H1 (cell line): ENCODE measurements at regions not wholly inside any gene's neighbourhood (a gene's known extent, or its start where the extent isn't known, plus 50 kb on each side); places are given as distances from the start of the nearest gene placed in this dataset.

Source experiments
- CTCF ChIA-PET: fragments of 300-600 bp; sonication (Branson Sonifier 250); formaldehyde crosslinking; loops from one replicate; lab custom pipeline; 2021; ENCODE audit not compliant: partially characterized antibody; lab: Charles Lee
- POLR2A ChIA-PET: fragments of 300-600 bp; sonication (Branson Sonifier 250); formaldehyde crosslinking; loops from one replicate; lab custom pipeline; 2021; ENCODE audit warnings: inconsistent platforms; ENCODE audit not compliant: partially characterized antibody; lab: Charles Lee
- DNase-seq, 2 experiments: peaks; one replicate each; pipeline versions ENCODE4 v3.0.0 to v3.0.0-alpha.2; 2010 to 2022; ENCODE audit warnings: low spot score in 2 of 2, low read depth in 1 of 2, mixed read lengths in 1 of 2
- FAIRE-seq: peaks from 2 replicates; lab custom pipeline; 2011; peaks lifted over from hg19 to GRCh38; lab: Jason Lieb, UNC
- H2AFZ ChIP-seq: 2 replicates; pipeline ENCODE4 v1.8.1; 2012; ENCODE audit warnings: low read length, inconsistent platforms
- H2AK5ac ChIP-seq: 2 replicates; pipeline ENCODE4 v1.6.1; 2013; ENCODE audit warnings: low read depth, low read length
- H2BK120ac ChIP-seq: replicated peaks from 2 replicates; pipeline ENCODE3; 2013; ENCODE audit warnings: low read depth, low read length, inconsistent platforms
- H2BK12ac ChIP-seq: 2 replicates; pipeline ENCODE4 v1.6.1; 2013; ENCODE audit warnings: low read depth, low read length
- H2BK15ac ChIP-seq: 2 replicates; pipeline ENCODE4 v1.6.1; 2013; ENCODE audit warnings: low read length
- H2BK20ac ChIP-seq: 2 replicates; pipeline ENCODE4 v1.6.1; 2013; ENCODE audit warnings: low read length
- H2BK5ac ChIP-seq: 2 replicates; pipeline ENCODE4 v1.6.1; 2013; ENCODE audit warnings: low read depth, low read length
- H3K14ac ChIP-seq: 2 replicates; pipeline ENCODE4 v1.6.1; 2013; ENCODE audit warnings: inconsistent platforms; ENCODE audit not compliant: insufficient read length
- H3K18ac ChIP-seq: 2 replicates; pipeline ENCODE4 v1.6.1; 2013; ENCODE audit warnings: low read length; ENCODE audit errors: extremely low read depth
- H3K23ac ChIP-seq: 2 replicates; pipeline ENCODE4 v1.6.1; 2013; ENCODE audit warnings: inconsistent platforms; ENCODE audit not compliant: insufficient read length
- H3K23me2 ChIP-seq: 2 replicates; pipeline ENCODE4 v1.6.1; 2013; ENCODE audit warnings: low read depth, low read length
- H3K27ac ChIP-seq: 2 replicates; pipeline ENCODE4 v1.6.1; 2011; ENCODE audit warnings: low read depth, low read length, inconsistent platforms
- H3K27me3 ChIP-seq, 4 experiments: replicated peaks in 1 of 4; 1 replicate in 1 of 4; 2 replicates in 3 of 4; pipeline versions ENCODE4 v1.6.1 to v1.8.1; 2011 to 2013; ENCODE audit warnings: low read length in 3 of 4, mild to moderate bottlenecking in 3 of 4, inconsistent platforms in 2 of 4, mixed read lengths in 2 of 4, moderate library complexity in 1 of 4; ENCODE audit not compliant: control insufficient read depth in 3 of 4, insufficient read depth in 3 of 4; ENCODE audit errors: extremely low read depth in 1 of 4
- H3K36me3 ChIP-seq, 4 experiments: 2 replicates each; pipeline versions ENCODE4 v1.6.1 to v1.8.1; 2011 to 2013; ENCODE audit warnings: mild to moderate bottlenecking in 4 of 4, low read length in 3 of 4, moderate library complexity in 2 of 4, control low read depth in 1 of 4, inconsistent platforms in 1 of 4; ENCODE audit not compliant: insufficient read depth in 4 of 4, control insufficient read depth in 2 of 4
- H3K4ac ChIP-seq: replicated peaks from 2 replicates; pipeline ENCODE3; 2013; ENCODE audit warnings: low read length, low read depth, mixed read lengths, inconsistent platforms; ENCODE audit not compliant: insufficient read length
- H3K4me1 ChIP-seq, 4 experiments: replicated peaks in 1 of 4; 1 replicate in 1 of 4; 2 replicates in 3 of 4; pipeline versions ENCODE4 v1.6.1 to v1.8.1; 2011 to 2013; ENCODE audit warnings: low read length in 3 of 4, inconsistent platforms in 2 of 4, mixed read lengths in 1 of 4; ENCODE audit not compliant: insufficient read depth in 4 of 4, control insufficient read depth in 3 of 4
- H3K4me2 ChIP-seq, 2 experiments: 2 replicates each; pipeline versions ENCODE4 v1.6.1 to v1.8.1; 2011 to 2013; ENCODE audit warnings: low read depth in 2 of 2, low read length in 2 of 2, control low read depth in 1 of 2, inconsistent platforms in 1 of 2, mild to moderate bottlenecking in 1 of 2; ENCODE audit not compliant: insufficient read depth in 1 of 2
- H3K4me3 ChIP-seq, 4 experiments: fragments of 200-600, 300-600 bp in 1 of 4; sonication (generic), shearing (Covaris generic), sonication (Bioruptor Twin) in 1 of 4; 2 replicates each; pipeline versions ENCODE4 v1.5.1 to v1.8.1; 2011 to 2016; ENCODE audit warnings: low read length in 4 of 4, low read depth in 3 of 4, control low read depth in 2 of 4, inconsistent platforms in 2 of 4, mild to moderate bottlenecking in 2 of 4, mixed read lengths in 1 of 4, moderate library complexity in 1 of 4; ENCODE audit not compliant: insufficient read depth in 2 of 4; ENCODE audit errors: extremely low read depth in 1 of 4
- H3K56ac ChIP-seq: replicated peaks from 2 replicates; pipeline ENCODE3; 2013; ENCODE audit warnings: low read depth, mild to moderate bottlenecking, mixed read lengths, low read length, inconsistent platforms; ENCODE audit not compliant: insufficient read length
- H3K79me1 ChIP-seq: 2 replicates; pipeline ENCODE4 v1.6.1; 2013; ENCODE audit warnings: low read depth, low read length, control low read depth
- H3K79me2 ChIP-seq, 2 experiments: 2 replicates each; pipeline versions ENCODE4 v1.6.1 to v1.8.1; 2012 to 2013; ENCODE audit warnings: low read length in 2 of 2, mild to moderate bottlenecking in 2 of 2, inconsistent platforms in 1 of 2; ENCODE audit not compliant: insufficient read depth in 2 of 2, control insufficient read depth in 1 of 2
- H3K9ac ChIP-seq, 4 experiments: replicated peaks in 1 of 4; 1 replicate in 1 of 4; 2 replicates in 3 of 4; pipeline versions ENCODE4 v1.6.1 to v1.8.1; 2011 to 2013; ENCODE audit warnings: low read depth in 3 of 4, low read length in 3 of 4, control low read depth in 2 of 4, mild to moderate bottlenecking in 2 of 4, moderate library complexity in 2 of 4, inconsistent platforms in 1 of 4; ENCODE audit errors: extremely low read depth in 1 of 4
- H3K9me3 ChIP-seq, 2 experiments: 2 replicates each; pipeline versions ENCODE4 v1.6.1 to v1.8.1; 2012 to 2013; ENCODE audit warnings: mild to moderate bottlenecking in 2 of 2, moderate library complexity in 2 of 2, control low read depth in 1 of 2, inconsistent platforms in 1 of 2, low read depth in 1 of 2, low read length in 1 of 2, mixed read lengths in 1 of 2; ENCODE audit not compliant: insufficient read depth in 2 of 2
- H4K20me1 ChIP-seq, 2 experiments: replicated peaks in 1 of 2; 2 replicates each; pipeline versions ENCODE3 to v1.8.1; 2011 to 2013; ENCODE audit warnings: inconsistent platforms in 2 of 2, low read length in 2 of 2, mild to moderate bottlenecking in 1 of 2; ENCODE audit not compliant: insufficient read depth in 2 of 2, control insufficient read depth in 1 of 2
- H4K5ac ChIP-seq: 2 replicates; pipeline ENCODE4 v1.6.1; 2013; ENCODE audit warnings: low read length, low read depth, mixed read lengths, inconsistent platforms; ENCODE audit not compliant: insufficient read length
- H4K8ac ChIP-seq: 2 replicates; pipeline ENCODE4 v1.8.0; 2013; ENCODE audit warnings: mild to moderate bottlenecking, moderate library complexity, low read length, inconsistent platforms; ENCODE audit not compliant: insufficient read depth; ENCODE audit errors: extremely low read depth
- H4K91ac ChIP-seq: replicated peaks from 2 replicates; pipeline ENCODE3; 2013; ENCODE audit warnings: low read length, mixed read lengths, inconsistent platforms; ENCODE audit not compliant: insufficient read length
- USF2 ChIP-seq: IDR thresholded peaks from 2 replicates; pipeline ENCODE4 v1.6.1; 2011; ENCODE audit warnings: low read length, improper control_type of control experiment
- WGBS, 2 experiments: shearing (Covaris generic) in 1 of 2; methylation state at CpG; one replicate each; pipeline versions ENCODE4 v1.1.6 to v1.1.7; 2013 to 2015; ENCODE audit warnings: low lambda C conversion rate in 2 of 2, mixed read lengths in 2 of 2, inconsistent platforms in 1 of 2, low coverage in 1 of 2, missing lambda C conversion rate in 1 of 2; ENCODE audit not compliant: insufficient replicate concordance in 2 of 2, insufficient coverage in 1 of 2, insufficient read length in 1 of 2; ENCODE audit errors: extremely low coverage in 1 of 2, missing lambda C conversion rate in 1 of 2; 5-methylcytosine and 5-hydroxymethylcytosine counted together

DNA sequence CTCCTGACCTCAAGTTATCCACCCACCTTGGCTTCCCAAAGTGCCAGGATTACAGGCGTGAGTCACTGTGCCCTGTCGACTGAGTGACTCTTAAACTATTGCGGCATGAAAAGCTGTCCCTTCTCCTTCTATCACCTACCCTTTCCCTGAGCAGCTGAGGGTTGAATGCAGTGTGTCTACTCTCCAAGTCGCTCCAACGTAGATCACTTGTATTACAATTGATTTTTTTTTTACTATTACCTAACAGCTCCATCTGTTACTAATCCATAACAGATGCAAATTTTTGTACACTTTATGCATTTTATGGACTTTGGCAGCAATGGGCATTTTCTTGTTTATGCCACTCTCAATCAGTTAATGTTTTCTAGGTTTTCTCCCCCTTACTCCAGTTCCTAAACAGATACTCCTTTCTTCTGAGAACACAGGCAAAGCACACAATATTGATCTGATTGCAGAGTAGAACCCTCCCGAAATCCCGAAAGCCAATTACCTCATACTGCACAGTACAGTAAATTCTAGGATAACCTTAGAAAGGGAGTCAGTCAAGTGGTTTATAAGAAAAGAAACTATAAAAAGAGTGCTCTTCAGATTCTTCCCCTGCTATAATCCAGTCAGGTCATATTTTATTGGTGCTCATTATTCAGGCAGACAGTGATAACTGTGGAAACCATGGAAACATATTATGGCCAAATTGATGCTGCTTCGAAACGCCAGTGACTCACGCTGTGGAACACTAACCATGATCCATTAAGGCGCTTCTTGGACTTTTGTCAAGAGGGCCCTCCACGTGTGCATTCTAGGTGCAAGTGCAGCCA is 273.0 kb downstream of the ADGB start:
- POLR2A ChIA-PET: no interaction called here
- H3K4me2 ChIP-seq: no peak overlapping the region
- TF ChIP-seq USF2: no peak

More for the DNA sequence above, 273.0 kb downstream of the ADGB start:
- H3K4me1 ChIP-seq: no peaks in the 10 kb centered on the region
- no peak overlapping the region for H2BK20ac ChIP-seq
- DNase-seq (no peak), FAIRE-seq (no peak)
- no peak overlapping the region for H2BK5ac ChIP-seq
- H3K4me3 ChIP-seq: no peak overlapping the region
- H2AFZ ChIP-seq: no peak overlapping the region
- no peak overlapping the region for H2AK5ac ChIP-seq
- no peak overlapping the region for H3K18ac ChIP-seq
- H3K56ac ChIP-seq: no peak overlapping the region
- no peaks in the 10 kb centered on the region for H3K9me3 ChIP-seq
- no peaks in the 10 kb centered on the region for H3K79me1 ChIP-seq
- H2BK12ac ChIP-seq: no peak overlapping the region
- no peak overlapping the region for H4K8ac ChIP-seq
- no peak overlapping the region for H4K91ac ChIP-seq
- H3K27me3 ChIP-seq: no peaks in the 10 kb centered on the region
- no peak overlapping the region for H3K23ac ChIP-seq
- no peak overlapping the region for H2BK120ac ChIP-seq
- H3K36me3 ChIP-seq: no peaks in the 10 kb centered on the region
- 89% methylated on average over 12 of the region's 12 CpGs; no CpG with 5 or more reads in 1 of the 2 experiments for WGBS, 2 experiments
- H3K23me2 ChIP-seq: no peaks in the 10 kb centered on the region
- H4K5ac ChIP-seq: no peak overlapping the region
- no peak overlapping the region for H3K9ac ChIP-seq
- CTCF ChIA-PET: interaction anchor here (0.8 kb wide), 1 partner anchor 129 kb away, joined by 4 read pairs; no protein-coding TSS in a partner anchor
- H3K14ac ChIP-seq: no peak overlapping the region
- no peak overlapping the region for H2BK15ac ChIP-seq
- H3K79me2 ChIP-seq: no peaks in the 10 kb centered on the region
- no peak overlapping the region for H3K4ac ChIP-seq
- H3K27ac ChIP-seq: no peak overlapping the region
- no peaks in the 10 kb centered on the region for H4K20me1 ChIP-seq
